NB4 (cell line): ENCODE measurements at regions not wholly inside any gene's neighbourhood (a gene's known extent, or its start where the extent isn't known, plus 50 kb on each side); places are given as distances from the start of the nearest gene placed in this dataset.
"Not testable (repeated sequence)": the region's sequence is repeated elsewhere in the genome, so short reads cannot be mapped to it uniquely, and the experiment has no call there.

Source experiments
- DNase-seq: peaks from one replicate; pipeline ENCODE4 v3.0.0; 2010; ENCODE audit warnings: low read depth
- H3K4me3 ChIP-seq: one replicate; pipeline ENCODE4 v1.5.1; 2011; ENCODE audit warnings: mild to moderate bottlenecking, low read depth, low read length, moderate library complexity
- CTCF ChIP-seq: IDR thresholded peaks from one replicate; pipeline ENCODE4 v1.5.1; 2012; ENCODE audit warnings: low read depth, low read length
- MYC ChIP-seq: IDR thresholded peaks from 2 replicates; pipeline ENCODE4 v1.6.1; 2011; ENCODE audit warnings: low read depth, low read length
- POLR2A ChIP-seq: IDR thresholded peaks from 2 replicates; pipeline ENCODE4 v1.6.1; 2011; ENCODE audit warnings: mild to moderate bottlenecking; ENCODE audit not compliant: insufficient read length; ENCODE audit errors: extremely low read depth
- TF ChIP-seq, protein P1 (sequence below): IDR thresholded peaks from 2 replicates; pipeline ENCODE4 v1.6.1; 2011; ENCODE audit warnings: low read depth, low read length

DNA sequence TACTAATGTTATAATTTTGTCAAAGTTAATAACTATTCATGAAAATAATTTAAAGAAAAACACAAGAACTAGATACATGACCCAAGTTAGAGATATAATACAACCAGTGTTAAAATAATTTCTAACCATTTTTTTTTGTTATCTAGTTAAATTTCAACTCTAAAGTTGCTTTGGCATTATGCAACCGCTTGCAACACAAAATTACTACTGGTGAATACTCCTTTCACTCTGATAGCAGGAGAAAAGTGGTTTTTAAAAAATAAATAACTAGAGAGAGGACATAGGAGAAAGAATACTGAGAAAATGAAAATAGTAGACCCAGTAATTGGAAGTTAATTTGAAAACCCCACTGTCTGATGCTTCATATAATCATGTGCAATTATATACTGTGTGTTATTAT lies 622.4 kb upstream of the GRIN3A start:
- TF ChIP-seq, protein P1, sequence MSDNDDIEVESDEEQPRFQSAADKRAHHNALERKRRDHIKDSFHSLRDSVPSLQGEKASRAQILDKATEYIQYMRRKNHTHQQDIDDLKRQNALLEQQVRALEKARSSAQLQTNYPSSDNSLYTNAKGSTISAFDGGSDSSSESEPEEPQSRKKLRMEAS, result no peak
- no peak for TF ChIP-seq CTCF
- TF ChIP-seq POLR2A, result no peak
- TF ChIP-seq MYC, result no peak
- H3K4me3 ChIP-seq, result no peak overlapping the region
- DNase-seq, result no peak

DNA sequence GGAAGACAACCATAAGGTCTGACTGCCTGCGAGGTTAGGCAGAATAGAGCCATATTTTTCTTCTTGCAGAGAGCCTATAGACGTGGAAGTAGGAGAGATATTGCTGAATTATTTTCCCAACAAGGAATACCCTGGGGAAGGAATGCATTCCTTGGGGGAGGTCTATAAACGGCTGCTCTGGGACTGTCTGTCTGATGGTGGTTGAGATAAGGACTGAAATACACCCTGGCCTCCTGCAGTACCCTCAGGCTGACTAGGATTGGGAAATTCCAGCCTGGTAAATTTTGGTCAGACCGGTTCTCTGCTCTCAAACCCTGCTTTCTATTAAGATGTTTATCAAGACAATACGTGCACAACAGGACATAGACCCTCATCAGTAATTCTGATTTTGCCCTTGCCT lies 617.5 kb upstream of the GRIN3A start:
- no peak for DNase-seq
- no peak overlapping the region for H3K4me3 ChIP-seq
- TF ChIP-seq, protein P1, result no peak
- no peak for TF ChIP-seq POLR2A
- TF ChIP-seq MYC, result no peak
- TF ChIP-seq CTCF, result no peak

DNA sequence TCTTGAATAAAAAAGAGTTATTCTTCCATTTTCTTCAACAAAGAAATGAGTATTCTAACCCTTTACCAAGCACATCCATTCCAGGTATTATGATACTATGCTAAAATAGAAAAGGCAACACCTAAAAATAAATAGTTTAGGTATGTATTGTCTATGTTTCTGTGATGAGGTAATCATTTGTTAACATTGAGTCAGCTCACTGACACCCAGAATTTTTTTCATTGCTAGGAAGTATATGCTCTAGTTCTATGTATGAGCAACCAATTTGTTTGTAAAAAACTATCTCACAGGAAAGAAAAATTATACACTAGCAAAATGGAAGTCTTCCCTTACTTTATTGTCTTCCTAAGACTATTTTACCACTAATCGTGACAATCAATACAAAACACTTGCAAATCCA lies 615.6 kb upstream of the GRIN3A start:
- TF ChIP-seq MYC, result no peak
- TF ChIP-seq, protein P1, result no peak
- no peak for TF ChIP-seq CTCF
- no peak for TF ChIP-seq POLR2A

DNA sequence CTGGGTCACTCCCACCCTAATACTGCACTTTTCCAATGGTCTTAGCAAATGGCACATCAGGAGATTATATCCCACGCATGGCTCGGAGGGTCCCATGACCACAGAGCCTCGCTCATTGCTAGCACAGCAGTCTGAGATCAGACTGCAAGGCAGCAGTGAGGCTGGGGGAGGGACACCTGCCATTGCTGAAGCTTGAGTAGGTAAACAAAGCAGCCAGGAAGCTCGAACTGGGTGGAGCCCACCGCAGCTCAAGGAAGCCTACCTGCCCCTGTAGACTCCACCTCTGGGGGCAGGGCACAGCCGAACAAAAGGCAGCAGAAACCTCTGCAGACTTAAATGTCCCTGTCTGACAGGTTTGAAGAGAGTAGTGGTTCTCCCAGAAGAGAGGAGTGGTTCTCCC lies 599.0 kb upstream of the GRIN3A start:
- not testable (repeated sequence) for DNase-seq, H3K4me3 ChIP-seq

More for the DNA sequence above, 615.6 kb upstream of the GRIN3A start:
- DNase-seq, result no peak
- H3K4me3 ChIP-seq, result no peak overlapping the region

DNA sequence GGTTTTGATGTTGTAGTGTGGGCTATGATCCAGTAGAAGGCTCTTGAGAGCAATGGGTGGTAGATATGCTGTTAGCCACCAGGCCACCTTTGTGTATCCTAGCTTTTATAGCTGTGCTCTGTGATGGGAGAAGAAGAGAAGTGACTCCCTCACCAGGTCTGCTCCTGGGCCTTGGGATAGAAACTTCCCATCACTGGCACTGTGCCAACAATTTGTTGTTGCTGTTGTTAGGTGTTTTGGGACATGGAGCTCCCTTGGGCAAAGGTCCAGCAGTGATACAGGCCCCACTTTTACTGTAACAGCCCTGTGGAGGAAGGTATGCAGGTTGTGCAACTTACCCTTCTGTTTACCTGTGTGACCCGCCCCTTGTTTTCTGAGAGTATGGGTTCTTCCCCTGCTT lies 570.9 kb upstream of the GRIN3A start:
- DNase-seq, result no peak
- TF ChIP-seq CTCF (no peak), MYC (no peak), POLR2A (no peak)
- TF ChIP-seq, protein P1, result no peak
- H3K4me3 ChIP-seq, result no peak overlapping the region

- no peak for TF ChIP-seq CTCF
- no peak for TF ChIP-seq MYC
- TF ChIP-seq, protein P1, result no peak
- no peak for TF ChIP-seq POLR2A
- H3K4me3 ChIP-seq, result no peak overlapping the region
- DNase-seq, result no peak
Observed at GRCh38 chr9:102295188-102295587, 556.7 kb upstream of the GRIN3A start.
